ENCODE measurements at regions not wholly inside any gene's neighbourhood (a gene's known extent, or its start where the extent isn't known, plus 50 kb on each side); places are given as distances from the start of the nearest gene placed in this dataset.

DNA sequence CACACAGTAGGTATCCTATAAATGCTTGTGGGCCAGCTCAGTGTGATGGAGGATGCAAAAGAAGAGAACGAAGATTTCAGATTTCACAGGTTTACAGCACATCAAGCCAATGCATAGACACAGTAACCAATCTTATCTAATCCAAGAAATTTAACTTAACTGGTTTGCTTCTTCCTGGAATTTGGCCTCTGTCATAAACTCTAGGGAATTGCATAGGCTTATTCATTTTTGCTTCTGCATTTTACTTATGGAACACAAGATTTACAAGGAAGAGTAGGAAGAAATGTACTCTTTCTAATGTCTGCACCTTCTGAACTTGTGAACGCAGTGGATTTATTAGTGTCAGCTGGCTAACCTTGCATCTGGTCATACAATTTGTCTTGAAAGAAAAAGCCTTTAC, 389.4 kb upstream of the NPVF start:
- BruUV-seq (replicated peaks): no TSS peak
- intact Hi-C loops (cut with micrococcal nuclease; ENCODE audit: unreplicated experiment): no loop called here
- no peak overlapping the region for H3K4me3 ChIP-seq (ENCODE audit: low read depth, low read length, poor library complexity, severe bottlenecking)
- POLR2A ChIA-PET (ENCODE audit: low non-redundant PET): no interaction called here
- CTCF ChIA-PET: no interaction called here
- no peaks in the 10 kb centered on the region for H3K27me3 ChIP-seq (replicated peaks; ENCODE audit: insufficient read depth, low read depth, low read length, poor library complexity)
- no peaks in the 10 kb centered on the region for H3K4me1 ChIP-seq (ENCODE audit: insufficient read depth, low read length, poor library complexity, severe bottlenecking)
- TF ChIP-seq EZH2 (IDR thresholded peaks at IDR 0.05; ENCODE audit: borderline replicate concordance, low read depth, low read length, poor library complexity, severe bottlenecking): no peak
- no peak for TF ChIP-seq CTCF (conservative IDR thresholded peaks at IDR 0.05; ENCODE audit: low read depth, low read length)
- no peak for DNase-seq (ENCODE audit: low spot score)
- no peaks in the 10 kb centered on the region for H3K9me3 ChIP-seq (ENCODE audit: low read depth, low read length, poor library complexity, severe bottlenecking)
- H3K36me3 ChIP-seq (ENCODE audit: insufficient read depth, low read length, poor library complexity, severe bottlenecking): no peaks in the 10 kb centered on the region
- H3K27ac ChIP-seq (ENCODE audit: low read depth, low read length, poor library complexity, severe bottlenecking): no peak overlapping the region

GRCh38 chr7:25619381-25619780, 391.1 kb upstream of the NPVF start:
- H3K36me3 ChIP-seq (ENCODE audit: insufficient read depth, low read length, poor library complexity, severe bottlenecking): no peaks in the 10 kb centered on the region
- no peaks in the 10 kb centered on the region for H3K9me3 ChIP-seq (ENCODE audit: low read depth, low read length, poor library complexity, severe bottlenecking)
- H3K4me1 ChIP-seq (ENCODE audit: insufficient read depth, low read length, poor library complexity, severe bottlenecking): no peaks in the 10 kb centered on the region
- H3K27me3 ChIP-seq (replicated peaks; ENCODE audit: insufficient read depth, low read depth, low read length, poor library complexity): no peaks in the 10 kb centered on the region
- no peak for TF ChIP-seq CTCF (conservative IDR thresholded peaks at IDR 0.05; ENCODE audit: low read depth, low read length)
- no peak for TF ChIP-seq EZH2 (IDR thresholded peaks at IDR 0.05; ENCODE audit: borderline replicate concordance, low read depth, low read length, poor library complexity, severe bottlenecking)
- BruUV-seq (replicated peaks): no TSS peak
- no peak for DNase-seq (ENCODE audit: low spot score)
- no peak overlapping the region for H3K4me3 ChIP-seq (ENCODE audit: low read depth, low read length, poor library complexity, severe bottlenecking)
- ChIA-PET POLR2A (ENCODE audit: low non-redundant PET) (interaction anchor here (0.5 kb wide), 1 partner anchor 254 kb away, joined by 4 read pairs; no protein-coding TSS in a partner anchor), CTCF (no interaction called here)
- intact Hi-C loops (cut with micrococcal nuclease; ENCODE audit: unreplicated experiment): no loop called here
- no peak overlapping the region for H3K27ac ChIP-seq (ENCODE audit: low read depth, low read length, poor library complexity, severe bottlenecking)

DNA sequence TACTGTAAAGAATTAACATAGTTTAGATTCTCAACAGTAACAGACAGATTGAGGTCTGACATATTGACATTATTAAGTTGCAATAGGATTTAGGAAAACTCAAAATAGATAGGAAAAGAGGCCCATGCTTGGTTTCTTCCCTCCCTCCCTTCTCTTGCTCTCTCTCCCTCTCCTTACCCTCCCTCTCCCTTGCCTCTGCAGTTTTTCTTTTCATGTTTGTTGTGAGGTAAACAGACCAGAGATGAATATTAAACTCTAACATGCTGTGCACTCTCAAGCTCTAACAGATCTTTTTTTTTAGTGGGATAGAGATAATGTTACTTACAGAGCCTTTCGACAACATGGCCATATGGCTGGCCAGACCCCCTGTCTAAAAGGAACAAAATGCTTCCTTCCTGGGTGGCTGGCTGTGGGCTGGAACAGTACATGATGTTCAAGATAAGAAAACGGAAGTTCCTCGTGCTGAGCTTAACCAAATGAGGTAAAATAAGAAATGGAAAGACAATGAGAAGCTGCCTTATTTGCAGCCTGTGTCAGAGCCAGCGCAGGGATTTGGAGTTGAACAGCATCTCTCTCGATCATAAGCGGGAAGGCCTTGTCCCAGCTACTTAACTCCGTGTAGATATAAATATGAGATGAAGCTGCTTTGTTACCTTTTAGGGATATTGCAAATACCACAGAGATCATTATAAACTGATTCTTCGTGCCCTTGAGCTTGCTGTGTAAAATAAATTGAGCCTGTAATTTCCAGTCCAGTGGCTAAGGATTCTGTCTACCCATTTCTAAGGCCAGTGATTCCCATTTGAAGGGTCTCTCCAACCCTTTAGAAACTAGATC, 391.9 kb upstream of the NPVF start:
- POLR2A ChIA-PET (ENCODE audit: low non-redundant PET): no interaction called here
- intact Hi-C loops (cut with micrococcal nuclease; ENCODE audit: unreplicated experiment): no loop called here
- Histone ChIP-seq H3K27me3 (replicated peaks; ENCODE audit: insufficient read depth, low read depth, low read length, poor library complexity) (no peaks in the 10 kb centered on the region), H3K36me3 (ENCODE audit: insufficient read depth, low read length, poor library complexity, severe bottlenecking) (no peaks in the 10 kb centered on the region), H3K27ac (ENCODE audit: low read depth, low read length, poor library complexity, severe bottlenecking) (no peak overlapping the region), H3K4me3 (ENCODE audit: low read depth, low read length, poor library complexity, severe bottlenecking) (peak overlapping the region; percentile 1), H3K4me1 (ENCODE audit: insufficient read depth, low read length, poor library complexity, severe bottlenecking) (no peaks in the 10 kb centered on the region), H3K9me3 (ENCODE audit: low read depth, low read length, poor library complexity, severe bottlenecking) (no peaks in the 10 kb centered on the region)
- CTCF ChIA-PET: no interaction called here
- peak; percentile 82 for DNase-seq (ENCODE audit: low spot score)
- TF ChIP-seq EZH2 (IDR thresholded peaks at IDR 0.05; ENCODE audit: borderline replicate concordance, low read depth, low read length, poor library complexity, severe bottlenecking): no peak
- no TSS peak for BruUV-seq (replicated peaks)

DNA sequence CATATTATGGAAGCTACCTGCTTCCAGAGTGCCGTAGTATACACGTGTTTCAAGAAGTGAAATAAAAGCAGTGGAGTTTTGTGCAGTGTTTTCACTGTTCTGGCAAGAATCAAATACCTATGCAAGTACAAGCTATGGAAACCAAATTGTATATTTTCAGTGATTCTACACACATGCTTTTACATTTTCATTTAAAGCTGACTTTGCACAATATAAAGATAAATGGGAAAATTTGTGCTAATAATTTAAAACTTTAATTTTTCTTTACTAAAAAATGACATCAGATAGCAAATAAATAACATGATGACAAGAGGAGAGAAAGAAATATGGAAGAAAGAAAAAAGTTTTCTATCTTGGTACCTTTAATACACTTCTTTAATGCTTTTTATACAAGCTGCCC, 393.7 kb upstream of the NPVF start:
- H3K27me3 ChIP-seq (replicated peaks; ENCODE audit: insufficient read depth, low read depth, low read length, poor library complexity): no peaks in the 10 kb centered on the region
- no peaks in the 10 kb centered on the region for H3K4me1 ChIP-seq (ENCODE audit: insufficient read depth, low read length, poor library complexity, severe bottlenecking)
- BruUV-seq (replicated peaks): no TSS peak
- intact Hi-C loops (cut with micrococcal nuclease; ENCODE audit: unreplicated experiment): no loop called here
- H3K27ac ChIP-seq (ENCODE audit: low read depth, low read length, poor library complexity, severe bottlenecking): no peak overlapping the region
- no peaks in the 10 kb centered on the region for H3K36me3 ChIP-seq (ENCODE audit: insufficient read depth, low read length, poor library complexity, severe bottlenecking)
- no peaks in the 10 kb centered on the region for H3K9me3 ChIP-seq (ENCODE audit: low read depth, low read length, poor library complexity, severe bottlenecking)
- CTCF ChIA-PET: no interaction called here
- POLR2A ChIA-PET (ENCODE audit: low non-redundant PET): no interaction called here
- no peak for DNase-seq (ENCODE audit: low spot score)
- TF ChIP-seq EZH2 (IDR thresholded peaks at IDR 0.05; ENCODE audit: borderline replicate concordance, low read depth, low read length, poor library complexity, severe bottlenecking) (no peak), CTCF (conservative IDR thresholded peaks at IDR 0.05; ENCODE audit: low read depth, low read length) (no peak)
- no peak overlapping the region for H3K4me3 ChIP-seq (ENCODE audit: low read depth, low read length, poor library complexity, severe bottlenecking)
